AG04450 (cell line): ENCODE measurements at regions not wholly inside any gene's neighbourhood (a gene's known extent, or its start where the extent isn't known, plus 50 kb on each side); places are given as distances from the start of the nearest gene placed in this dataset.

Experiments used
- CTCF ChIA-PET: fragments of 300-600, 350-600 bp; formaldehyde crosslinking; extraction: SDS; loops from one replicate; lab custom pipeline; 2022; ENCODE audit warnings: antibody characterized with exemption, inconsistent platforms; lab: Charles Lee
- POLR2A ChIA-PET: fragments of 350-600 bp; formaldehyde crosslinking; extraction: SDS; loops from one replicate; lab custom pipeline; 2021; ENCODE audit warnings: antibody characterized with exemption, inconsistent platforms; lab: Yijun Ruan, JAX
- DNase-seq: peaks from one replicate; pipeline ENCODE4 v3.0.0-alpha.2; 2011; ENCODE audit warnings: low read depth, low spot score
- H3K27ac ChIP-seq: one replicate; pipeline ENCODE4 v1.5.1; 2012; ENCODE audit warnings: low read depth, low read length, control low read depth
- H3K27me3 ChIP-seq: one replicate; pipeline ENCODE4 v1.6.0; 2012; ENCODE audit warnings: low read length; ENCODE audit not compliant: control insufficient read depth, insufficient read depth
- H3K4me3 ChIP-seq: 2 replicates; pipeline ENCODE4 v1.5.1; 2011; ENCODE audit warnings: mild to moderate bottlenecking, low read depth, low read length, control low read depth
- H3K9me3 ChIP-seq: 2 replicates; pipeline ENCODE4 v1.5.1; 2012; ENCODE audit warnings: low read length; ENCODE audit not compliant: control insufficient read depth, insufficient read depth
- CTCF ChIP-seq: IDR thresholded peaks from 2 replicates; pipeline ENCODE4 v1.5.1; 2011; ENCODE audit warnings: low read depth, low read length, control low read depth, inconsistent platforms

- CTCF ChIA-PET = interaction anchor here (0.5 kb wide), 1 partner anchor 96 kb away, joined by 3 read pairs; no protein-coding TSS in a partner anchor
- H3K9me3 ChIP-seq = peaks cover 2% of the 10 kb centered on the region
- no peak overlapping the region for H3K27ac ChIP-seq
- POLR2A ChIA-PET = no interaction called here
- H3K27me3 ChIP-seq = no peaks in the 10 kb centered on the region
- H3K4me3 ChIP-seq = no peak overlapping the region
- no peak for TF ChIP-seq CTCF
- DNase-seq = no peak
Measured at GRCh38 chr13:68081061-68081460, 850.9 kb upstream of the PCDH9 start.

GRCh38 chr13:68078874-68079273, 848.7 kb upstream of the PCDH9 start:
- no peak for TF ChIP-seq CTCF
- no peaks in the 10 kb centered on the region for H3K27me3 ChIP-seq
- no peak for DNase-seq
- CTCF ChIA-PET = no interaction called here
- H3K27ac ChIP-seq = no peak overlapping the region
- no peak overlapping the region for H3K4me3 ChIP-seq
- POLR2A ChIA-PET = no interaction called here
- peaks cover 8% of the 10 kb centered on the region for H3K9me3 ChIP-seq

GRCh38 chr13:68078469-68078868, 848.3 kb upstream of the PCDH9 start:
- CTCF ChIA-PET = no interaction called here
- Histone ChIP-seq H3K4me3 (no peak overlapping the region), H3K27ac (no peak overlapping the region), H3K27me3 (no peaks in the 10 kb centered on the region), H3K9me3 (peaks cover 8% of the 10 kb centered on the region)
- POLR2A ChIA-PET = no interaction called here
- DNase-seq = no peak
- TF ChIP-seq CTCF = no peak

- no peak for TF ChIP-seq CTCF
- H3K9me3 ChIP-seq = peaks cover 8% of the 10 kb centered on the region
Measured at GRCh38 chr13:68076046-68076445, 845.9 kb upstream of the PCDH9 start.

GRCh38 chr13:68066879-68067513, 836.9 kb upstream of the PCDH9 start:
- ChIA-PET CTCF (no interaction called here), POLR2A (no interaction called here)
- Histone ChIP-seq H3K27me3 (no peaks in the 10 kb centered on the region), H3K27ac (no peak overlapping the region), H3K9me3 (no peaks in the 10 kb centered on the region), H3K4me3 (no peak overlapping the region)
- no peak for TF ChIP-seq CTCF
- DNase-seq = no peak

More at GRCh38 chr13:68076046-68076445, 845.9 kb upstream of the PCDH9 start:
- ChIA-PET CTCF (no interaction called here), POLR2A (no interaction called here)
- Histone ChIP-seq H3K27me3 (no peaks in the 10 kb centered on the region), H3K4me3 (no peak overlapping the region), H3K27ac (no peak overlapping the region)
- DNase-seq = no peak
